ENCODE measurements at regions not wholly inside any gene's neighbourhood (a gene's known extent, or its start where the extent isn't known, plus 50 kb on each side); places are given as distances from the start of the nearest gene placed in this dataset.
A peak's percentile ranks its signal among the peaks of the same experiment; 100 is the strongest.
"Not testable (repeated sequence)": the region's sequence is repeated elsewhere in the genome, so short reads cannot be mapped to it uniquely, and the experiment has no call there.

GRCh38 chr10:14423111-14423744 is 92.5 kb upstream of the FRMD4A start:
- DNase-seq = no peak

GRCh38 chr10:14422431-14422830 is 91.7 kb upstream of the FRMD4A start:
- no peak for DNase-seq

- DNase-seq = no peak
These were observed 91.2 kb upstream of the FRMD4A start for GRCh38 chr10:14421941-14422340.

GRCh38 chr10:14417336-14417735 is 86.6 kb upstream of the FRMD4A start:
- DNase-seq = not testable (repeated sequence)

- no peak for DNase-seq
These were observed 85.6 kb upstream of the FRMD4A start for GRCh38 chr10:14416308-14416700.

- no peak for DNase-seq
These were observed 85.1 kb upstream of the FRMD4A start for GRCh38 chr10:14415676-14416307.

- no peak for DNase-seq
These were observed 84.2 kb upstream of the FRMD4A start for GRCh38 chr10:14414901-14415300.

GRCh38 chr10:14413523-14413922 is 82.8 kb upstream of the FRMD4A start:
- DNase-seq = no peak

GRCh38 chr10:14412624-14413023 is 81.9 kb upstream of the FRMD4A start:
- DNase-seq = no peak

- DNase-seq = no peak
These were observed 79.2 kb upstream of the FRMD4A start for GRCh38 chr10:14409856-14410458.

- DNase-seq = no peak
These were observed 78.5 kb upstream of the FRMD4A start for GRCh38 chr10:14409247-14409646.

- no peak for DNase-seq
These were observed 77.4 kb upstream of the FRMD4A start for GRCh38 chr10:14408139-14408538.

- no peak for DNase-seq
These were observed 76.8 kb upstream of the FRMD4A start for GRCh38 chr10:14407567-14407966.

- no peak for DNase-seq
These were observed 74.6 kb upstream of the FRMD4A start for GRCh38 chr10:14405076-14406065.

- DNase-seq = no peak
These were observed 73.3 kb upstream of the FRMD4A start for GRCh38 chr10:14403881-14404623.

GRCh38 chr10:14403359-14403758 is 72.6 kb upstream of the FRMD4A start:
- DNase-seq = no peak

- no peak for DNase-seq
These were observed 68.9 kb upstream of the FRMD4A start for GRCh38 chr10:14399641-14400040.

GRCh38 chr10:14397066-14397465 is 66.3 kb upstream of the FRMD4A start:
- DNase-seq = no peak

GRCh38 chr10:14396411-14397048 is 65.8 kb upstream of the FRMD4A start:
- DNase-seq = no peak

GRCh38 chr10:14394179-14394578 is 63.5 kb upstream of the FRMD4A start:
- DNase-seq = no peak

- DNase-seq = no peak
These were observed 60.6 kb upstream of the FRMD4A start for GRCh38 chr10:14391342-14391741.

- peak; percentile 17 for DNase-seq
These were observed 59.4 kb upstream of the FRMD4A start for GRCh38 chr10:14389981-14390590.
